ENCODE measurements at regions not wholly inside any gene's neighbourhood (a gene's known extent, or its start where the extent isn't known, plus 50 kb on each side); places are given as distances from the start of the nearest gene placed in this dataset.
A peak's percentile ranks its signal among the peaks of the same experiment; 100 is the strongest.

GRCh38 chr15:98025237-98025636, 64.7 kb downstream of the ARRDC4 start:
- DNase-seq (ENCODE audit: low read depth) = peak; percentile 7

GRCh38 chr15:98034731-98035130, 74.2 kb downstream of the ARRDC4 start:
- DNase-seq (ENCODE audit: low read depth) = no peak

GRCh38 chr15:98035134-98035533, 74.6 kb downstream of the ARRDC4 start:
- DNase-seq (ENCODE audit: low read depth) = no peak

GRCh38 chr15:98035577-98036010, 75.1 kb downstream of the ARRDC4 start:
- DNase-seq (ENCODE audit: low read depth) = no peak

GRCh38 chr15:98039596-98039995, 79.1 kb downstream of the ARRDC4 start:
- DNase-seq (ENCODE audit: low read depth) = no peak

GRCh38 chr15:98040146-98040545, 79.6 kb downstream of the ARRDC4 start:
- DNase-seq (ENCODE audit: low read depth) = no peak

GRCh38 chr15:98043160-98044014, 82.9 kb downstream of the ARRDC4 start:
- no peak for DNase-seq (ENCODE audit: low read depth)

- no peak for DNase-seq (ENCODE audit: low read depth)
These were observed 91.2 kb downstream of the ARRDC4 start for GRCh38 chr15:98051734-98052133.

GRCh38 chr15:98057453-98057852, 97.0 kb downstream of the ARRDC4 start:
- DNase-seq (ENCODE audit: low read depth) = no peak

- no peak for DNase-seq (ENCODE audit: low read depth)
These were observed 102.4 kb downstream of the ARRDC4 start for GRCh38 chr15:98062869-98063268.

GRCh38 chr15:98063315-98063714, 102.8 kb downstream of the ARRDC4 start:
- DNase-seq (ENCODE audit: low read depth) = no peak

- DNase-seq (ENCODE audit: low read depth) = no peak
These were observed 103.4 kb downstream of the ARRDC4 start for GRCh38 chr15:98063871-98064270.

GRCh38 chr15:98067339-98067738, 106.8 kb downstream of the ARRDC4 start:
- DNase-seq (ENCODE audit: low read depth) = no peak

- no peak for DNase-seq (ENCODE audit: low read depth)
These were observed 108.8 kb downstream of the ARRDC4 start for GRCh38 chr15:98069256-98069655.

GRCh38 chr15:98070137-98070536, 109.6 kb downstream of the ARRDC4 start:
- DNase-seq (ENCODE audit: low read depth) = no peak

GRCh38 chr15:98071786-98072185, 111.3 kb downstream of the ARRDC4 start:
- no peak for DNase-seq (ENCODE audit: low read depth)

- no peak for DNase-seq (ENCODE audit: low read depth)
These were observed 114.9 kb downstream of the ARRDC4 start for GRCh38 chr15:98075441-98075840.

GRCh38 chr15:98076021-98076816, 115.7 kb downstream of the ARRDC4 start:
- no peak for DNase-seq (ENCODE audit: low read depth)

GRCh38 chr15:98077186-98077585, 116.7 kb downstream of the ARRDC4 start:
- DNase-seq (ENCODE audit: low read depth) = no peak

GRCh38 chr15:98080791-98081190, 120.3 kb downstream of the ARRDC4 start:
- DNase-seq (ENCODE audit: low read depth) = no peak

GRCh38 chr15:98083203-98083910, 122.9 kb downstream of the ARRDC4 start:
- DNase-seq (ENCODE audit: low read depth) = no peak

- DNase-seq (ENCODE audit: low read depth) = no peak
These were observed 124.6 kb downstream of the ARRDC4 start for GRCh38 chr15:98085003-98085639.
